Endothelial cell of umbilical vein (primary cell): ENCODE measurements at regions not wholly inside any gene's neighbourhood (a gene's known extent, or its start where the extent isn't known, plus 50 kb on each side); places are given as distances from the start of the nearest gene placed in this dataset.

Source experiments
- BruUV-seq: library from RNA; stranded (reverse); fragments of 400-500 nt; replicated peaks from 2 replicates; lab custom pipeline; 2021; lab: Mats Ljungman, UMichigan
- CTCF ChIA-PET: fragments of 300-600, 350-600 bp; sonication (Branson Sonifier 250); formaldehyde crosslinking; loops from one replicate; lab custom pipeline; 2021; ENCODE audit warnings: antibody characterized with exemption, inconsistent platforms; lab: Charles Lee
- POLR2A ChIA-PET: fragments of 300-600, 350-600 bp; sonication (Branson Sonifier 250); formaldehyde crosslinking; loops from one replicate; lab custom pipeline; 2021; ENCODE audit warnings: antibody characterized with exemption, inconsistent platforms; lab: Charles Lee
- DNase-seq: peaks from one replicate; pipeline ENCODE4 v3.0.0-alpha.2; 2011; ENCODE audit warnings: low read depth, low spot score
- FAIRE-seq: peaks from 2 replicates; lab custom pipeline; 2011; peaks lifted over from hg19 to GRCh38; lab: Jason Lieb, UNC
- H2AFZ ChIP-seq: 2 replicates; pipeline ENCODE4 v1.6.0; 2012; ENCODE audit warnings: low read depth, low read length, control low read depth, inconsistent platforms
- H3K27ac ChIP-seq: 2 replicates; pipeline ENCODE4 v1.5.1; 2011; ENCODE audit warnings: low read depth, mild to moderate bottlenecking, control low read depth, low read length, moderate library complexity; ENCODE audit not compliant: insufficient read depth
- H3K27me3 ChIP-seq, 2 experiments: 2 replicates each; pipeline versions ENCODE4 v1.6.0 to v1.6.1; 2011; ENCODE audit warnings: low read length in 2 of 2, mixed read lengths in 1 of 2; ENCODE audit not compliant: control insufficient read depth in 2 of 2, insufficient read depth in 2 of 2
- H3K36me3 ChIP-seq, 2 experiments: 2 replicates in 1 of 2; 3 replicates in 1 of 2; pipeline ENCODE4 v1.5.1; 2011; ENCODE audit warnings: low read length in 2 of 2, mild to moderate bottlenecking in 1 of 2, moderate library complexity in 1 of 2; ENCODE audit not compliant: control insufficient read depth in 2 of 2, insufficient read depth in 2 of 2; ENCODE audit errors: extremely low read depth in 1 of 2
- H3K4me1 ChIP-seq: 3 replicates; pipeline ENCODE4 v1.5.1; 2011; ENCODE audit warnings: mild to moderate bottlenecking, low read length; ENCODE audit not compliant: control insufficient read depth, insufficient read depth; ENCODE audit errors: extremely low read depth
- H3K4me2 ChIP-seq: 2 replicates; pipeline ENCODE4 v1.6.1; 2011; ENCODE audit warnings: low read length, control low read depth, mixed read lengths; ENCODE audit not compliant: insufficient read depth
- H3K4me3 ChIP-seq, 3 experiments: fragments of 200-600 bp in 1 of 3; sonication (generic), shearing (Covaris generic) in 1 of 3; replicated peaks in 1 of 3; 2 replicates each; pipeline ENCODE4 v1.5.1; 2011 to 2016; ENCODE audit warnings: control low read depth in 3 of 3, low read length in 3 of 3, mild to moderate bottlenecking in 2 of 3, inconsistent platforms in 1 of 3, low read depth in 1 of 3, moderate library complexity in 1 of 3; ENCODE audit not compliant: insufficient read depth in 1 of 3
- H3K79me2 ChIP-seq: 2 replicates; pipeline ENCODE4 v1.6.0; 2012; ENCODE audit warnings: low read length, inconsistent platforms; ENCODE audit not compliant: control insufficient read depth, insufficient read depth
- H3K9ac ChIP-seq: replicated peaks from 2 replicates; pipeline ENCODE3; 2011; ENCODE audit warnings: low read length, control low read depth; ENCODE audit not compliant: insufficient read depth; ENCODE audit errors: extremely low read depth
- H3K9me1 ChIP-seq: replicated peaks from 3 replicates; pipeline ENCODE4 v1.6.0; 2011; ENCODE audit warnings: mild to moderate bottlenecking, low read length; ENCODE audit not compliant: control insufficient read depth, insufficient read depth; ENCODE audit errors: extremely low read depth
- H3K9me3 ChIP-seq: replicated peaks from 2 replicates; pipeline ENCODE4 v1.5.1; 2012; ENCODE audit warnings: low read length, inconsistent platforms; ENCODE audit not compliant: control insufficient read depth, insufficient read depth
- H4K20me1 ChIP-seq: replicated peaks from 2 replicates; pipeline ENCODE3; 2011; ENCODE audit warnings: mild to moderate bottlenecking, low read length; ENCODE audit not compliant: control insufficient read depth, insufficient read depth; ENCODE audit errors: extremely low read depth
- EZH2 ChIP-seq: IDR thresholded peaks from 2 replicates; pipeline ENCODE4 v1.6.1; 2012; ENCODE audit warnings: borderline replicate concordance, low read depth, mild to moderate bottlenecking, moderate library complexity, low read length, inconsistent platforms; ENCODE audit not compliant: severe bottlenecking
- FOS ChIP-seq: IDR thresholded peaks from 2 replicates; pipeline ENCODE4 v1.6.1; 2011; ENCODE audit warnings: mild to moderate bottlenecking, low read length, moderate library complexity, borderline replicate concordance; ENCODE audit not compliant: insufficient read depth
- GATA2 ChIP-seq: IDR thresholded peaks from 2 replicates; pipeline ENCODE4 v1.7.0; 2011; ENCODE audit warnings: low read depth, mild to moderate bottlenecking, moderate library complexity, mixed read lengths, low read length; ENCODE audit not compliant: insufficient read length, insufficient read depth
- JUN ChIP-seq: IDR thresholded peaks from 2 replicates; pipeline ENCODE4 v1.6.1; 2011; ENCODE audit warnings: borderline replicate concordance, low read depth; ENCODE audit not compliant: insufficient read length, insufficient read depth
- POLR2A ChIP-seq: IDR thresholded peaks from 2 replicates; pipeline ENCODE4 v1.6.1; 2012; ENCODE audit warnings: low read depth, mild to moderate bottlenecking, control low read depth, low read length
- POLR2AphosphoS5 ChIP-seq: IDR thresholded peaks from 2 replicates; pipeline ENCODE4 v1.6.1; 2012; ENCODE audit warnings: low read depth, mild to moderate bottlenecking, control low read depth, low read length, moderate library complexity; ENCODE audit not compliant: insufficient read depth
- dilution Hi-C: fragments of 300-500 bp; cut with MboI; formaldehyde crosslinking; loops from one replicate; pipeline ENCODE4 v1.15.0; 2019; ENCODE audit warnings: low sequenced_read_pairs; ENCODE audit not compliant: extremely low pct_ligation_motif_present
- intact Hi-C: fragments of 100-400 bp; cut with micrococcal nuclease; formaldehyde crosslinking; loops from one replicate; pipeline ENCODE4 v1.10.0; 2022
- TF ChIP-seq, protein P1 (sequence below): IDR thresholded peaks from 2 replicates; pipeline ENCODE4 v1.6.1; 2011; ENCODE audit not compliant: insufficient read depth, insufficient read length
- TF ChIP-seq, protein P2 (sequence below), 2 donors: IDR thresholded peaks; 1 replicate in 1 of 2; 2 replicates in 1 of 2; pipeline ENCODE4 v1.5.1; 2011; ENCODE audit warnings: low read length in 2 of 2, mild to moderate bottlenecking in 2 of 2, moderate library complexity in 2 of 2, control low read depth in 1 of 2, inconsistent platforms in 1 of 2, low read depth in 1 of 2; ENCODE audit not compliant: insufficient read depth in 1 of 2; ENCODE audit errors: extremely low read depth in 1 of 2

DNA sequence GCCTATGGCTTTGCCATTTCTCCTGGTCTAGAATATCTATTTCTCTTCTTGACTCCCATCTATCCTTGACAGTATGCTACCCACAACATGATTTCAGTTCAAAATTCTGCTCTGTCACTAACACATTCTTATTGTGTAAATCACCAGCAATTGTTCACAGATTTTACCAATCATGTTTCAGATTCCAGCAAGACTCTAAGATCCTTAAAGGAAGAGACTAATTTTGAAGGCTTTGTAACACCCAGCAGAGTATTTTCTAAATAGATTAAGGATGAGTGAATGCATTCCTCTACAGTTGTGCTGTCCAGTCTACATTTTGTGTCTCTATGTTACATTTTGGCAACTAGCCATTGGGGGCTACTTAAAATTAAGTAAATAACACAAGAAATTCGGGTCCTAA lies 921.5 kb downstream of the NLGN4Y start:
- no peak for DNase-seq
- H3K27me3 ChIP-seq, result no peaks in the 10 kb centered on the region
- H3K27ac ChIP-seq, result no peak overlapping the region
- no peak overlapping the region for H3K4me3 ChIP-seq
- H3K9me1 ChIP-seq, result no peaks in the 10 kb centered on the region
- TF ChIP-seq FOS (no peak), POLR2AphosphoS5 (no peak), GATA2 (no peak), POLR2A (no peak), EZH2 (no peak), JUN (no peak)
- TF ChIP-seq, protein P1, sequence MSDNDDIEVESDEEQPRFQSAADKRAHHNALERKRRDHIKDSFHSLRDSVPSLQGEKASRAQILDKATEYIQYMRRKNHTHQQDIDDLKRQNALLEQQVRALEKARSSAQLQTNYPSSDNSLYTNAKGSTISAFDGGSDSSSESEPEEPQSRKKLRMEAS, result no peak
- TF ChIP-seq, protein P2, sequence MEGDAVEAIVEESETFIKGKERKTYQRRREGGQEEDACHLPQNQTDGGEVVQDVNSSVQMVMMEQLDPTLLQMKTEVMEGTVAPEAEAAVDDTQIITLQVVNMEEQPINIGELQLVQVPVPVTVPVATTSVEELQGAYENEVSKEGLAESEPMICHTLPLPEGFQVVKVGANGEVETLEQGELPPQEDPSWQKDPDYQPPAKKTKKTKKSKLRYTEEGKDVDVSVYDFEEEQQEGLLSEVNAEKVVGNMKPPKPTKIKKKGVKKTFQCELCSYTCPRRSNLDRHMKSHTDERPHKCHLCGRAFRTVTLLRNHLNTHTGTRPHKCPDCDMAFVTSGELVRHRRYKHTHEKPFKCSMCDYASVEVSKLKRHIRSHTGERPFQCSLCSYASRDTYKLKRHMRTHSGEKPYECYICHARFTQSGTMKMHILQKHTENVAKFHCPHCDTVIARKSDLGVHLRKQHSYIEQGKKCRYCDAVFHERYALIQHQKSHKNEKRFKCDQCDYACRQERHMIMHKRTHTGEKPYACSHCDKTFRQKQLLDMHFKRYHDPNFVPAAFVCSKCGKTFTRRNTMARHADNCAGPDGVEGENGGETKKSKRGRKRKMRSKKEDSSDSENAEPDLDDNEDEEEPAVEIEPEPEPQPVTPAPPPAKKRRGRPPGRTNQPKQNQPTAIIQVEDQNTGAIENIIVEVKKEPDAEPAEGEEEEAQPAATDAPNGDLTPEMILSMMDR (IDR thresholded peaks at IDR 0.05; ENCODE audit: extremely low read depth in 1 of 2, insufficient read depth in 1 of 2, low read depth in 1 of 2, low read length in 2 of 2), result no peak
- H3K4me2 ChIP-seq, result no peak overlapping the region
- intact Hi-C loops (no loop called here), dilution Hi-C loops (no loop called here)
- H4K20me1 ChIP-seq, result no peaks in the 10 kb centered on the region
- H3K9me3 ChIP-seq, result no peaks in the 10 kb centered on the region
- FAIRE-seq, result no peak
- ChIA-PET CTCF (no interaction called here), POLR2A (no interaction called here)
- H3K79me2 ChIP-seq, result no peaks in the 10 kb centered on the region
- no peaks in the 10 kb centered on the region for H3K4me1 ChIP-seq
- H3K9ac ChIP-seq, result no peak overlapping the region
- H2AFZ ChIP-seq, result no peak overlapping the region
- BruUV-seq, result no TSS peak
- H3K36me3 ChIP-seq, result no peaks in the 10 kb centered on the region
